Neural crest cell (in vitro differentiated cells): ENCODE measurements at regions not wholly inside any gene's neighbourhood (a gene's known extent, or its start where the extent isn't known, plus 50 kb on each side); places are given as distances from the start of the nearest gene placed in this dataset.
"Not testable (repeated sequence)": the region's sequence is repeated elsewhere in the genome, so short reads cannot be mapped to it uniquely, and the experiment has no call there.

ENCODE experiments used
- DNase-seq: peaks from one replicate; pipeline ENCODE4 v3.0.0; 2021; ENCODE audit warnings: low read depth, mixed read lengths, low spot score
- H3K27ac Mint-ChIP-seq: one replicate; pipeline ENCODE4 v1.8.0; 2021; ENCODE audit warnings: mild to moderate bottlenecking, mixed read lengths; ENCODE audit not compliant: unreplicated experiment
- H3K27me3 Mint-ChIP-seq: 2 replicates; pipeline ENCODE4 v1.8.0; 2021; ENCODE audit warnings: low read depth, mild to moderate bottlenecking, mixed read lengths
- H3K36me3 Mint-ChIP-seq: 2 replicates; pipeline ENCODE4 v1.8.0; 2021; ENCODE audit warnings: low read depth, mild to moderate bottlenecking, mixed read lengths
- H3K4me1 Mint-ChIP-seq: 2 replicates; pipeline ENCODE4 v1.8.0; 2021; ENCODE audit warnings: mixed read lengths
- H3K4me3 Mint-ChIP-seq: one replicate; pipeline ENCODE4 v1.8.0; 2021; ENCODE audit warnings: mild to moderate bottlenecking, mixed read lengths
- H3K9me3 Mint-ChIP-seq: 2 replicates; pipeline ENCODE4 v1.8.0; 2021; ENCODE audit warnings: mixed read lengths
- CTCF ChIP-seq: fragments of 200-600 bp; sonication (generic); conservative IDR thresholded peaks from 2 replicates; pipeline ENCODE4 v1.5.0; 2021; ENCODE audit warnings: antibody characterized with exemption, mild to moderate bottlenecking

- H3K9me3 Mint-ChIP-seq, result no peaks in the 10 kb centered on the region
- H3K27me3 Mint-ChIP-seq, result peaks cover 15% of the 10 kb centered on the region
- no peak overlapping the region for H3K27ac Mint-ChIP-seq
- H3K4me3 Mint-ChIP-seq, result no peak overlapping the region
- H3K4me1 Mint-ChIP-seq, result peaks cover 23% of the 10 kb centered on the region
- TF ChIP-seq CTCF, result no peak
- H3K36me3 Mint-ChIP-seq, result no peaks in the 10 kb centered on the region
- no peak for DNase-seq
Observed at GRCh38 chr1:223023863-223024262, 119.2 kb downstream of the TLR5 start.

GRCh38 chr1:223024486-223024885 is 118.6 kb downstream of the TLR5 start:
- not testable (repeated sequence) for DNase-seq, H3K4me3 Mint-ChIP-seq, H3K27ac Mint-ChIP-seq, H3K36me3 Mint-ChIP-seq, H3K9me3 Mint-ChIP-seq
- Mint-ChIP-seq H3K27me3 (peaks cover 21% of the 10 kb centered on the region), H3K4me1 (peaks cover 20% of the 10 kb centered on the region)

- Mint-ChIP-seq H3K27me3 (peaks cover 29% of the 10 kb centered on the region), H3K4me1 (peaks cover 24% of the 10 kb centered on the region)
- H3K4me3 Mint-ChIP-seq, H3K27ac Mint-ChIP-seq, H3K36me3 Mint-ChIP-seq, DNase-seq, H3K9me3 Mint-ChIP-seq: not testable (repeated sequence)
Observed at GRCh38 chr1:223025190-223025734, 117.8 kb downstream of the TLR5 start.

- H3K36me3 Mint-ChIP-seq, DNase-seq, H3K9me3 Mint-ChIP-seq, H3K27ac Mint-ChIP-seq, H3K4me3 Mint-ChIP-seq: not testable (repeated sequence)
- peaks cover 38% of the 10 kb centered on the region for H3K4me1 Mint-ChIP-seq
- peaks cover 30% of the 10 kb centered on the region for H3K27me3 Mint-ChIP-seq
Observed at GRCh38 chr1:223026639-223027038, 116.4 kb downstream of the TLR5 start.

- Mint-ChIP-seq H3K4me3 (no peak overlapping the region), H3K27me3 (peaks cover 30% of the 10 kb centered on the region), H3K4me1 (peaks cover 23% of the 10 kb centered on the region), H3K36me3 (no peaks in the 10 kb centered on the region), H3K9me3 (no peaks in the 10 kb centered on the region), H3K27ac (no peak overlapping the region)
- no peak for TF ChIP-seq CTCF
- DNase-seq, result no peak
Observed at GRCh38 chr1:223029985-223030769, 112.9 kb downstream of the TLR5 start.

- no peak overlapping the region for H3K27ac Mint-ChIP-seq
- DNase-seq, result no peak
- TF ChIP-seq CTCF, result no peak
- peaks cover 30% of the 10 kb centered on the region for H3K27me3 Mint-ChIP-seq
- peaks cover 20% of the 10 kb centered on the region for H3K4me1 Mint-ChIP-seq
- no peaks in the 10 kb centered on the region for H3K36me3 Mint-ChIP-seq
- H3K4me3 Mint-ChIP-seq, result no peak overlapping the region
- H3K9me3 Mint-ChIP-seq, result no peaks in the 10 kb centered on the region
Observed at GRCh38 chr1:223030871-223031400, 112.1 kb downstream of the TLR5 start.
